ENCODE measurements at regions not wholly inside any gene's neighbourhood (a gene's known extent, or its start where the extent isn't known, plus 50 kb on each side); places are given as distances from the start of the nearest gene placed in this dataset.

DNA sequence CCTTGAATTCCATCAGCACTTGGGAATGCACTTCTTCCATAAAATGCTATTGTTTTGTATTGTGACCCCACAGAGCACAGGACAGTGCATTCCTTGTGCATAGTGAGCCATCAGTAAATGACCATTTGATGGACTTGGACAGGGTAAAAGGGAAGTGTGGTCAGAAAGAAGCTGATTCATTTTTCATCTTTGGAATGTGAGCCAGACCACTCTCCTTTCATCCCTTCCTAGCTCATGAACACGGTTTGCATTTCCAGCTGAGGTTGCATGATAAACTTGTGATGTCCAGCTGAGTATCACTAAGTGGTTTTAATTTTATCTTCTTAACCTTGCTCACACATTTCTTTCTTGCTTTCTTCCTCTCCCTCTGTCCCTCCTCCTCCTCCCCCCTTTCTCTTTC lies 101.3 kb downstream of the NUDT12 start:
- intact Hi-C loops (cut with micrococcal nuclease): no loop called here
- Histone ChIP-seq H3K9me3 (ENCODE audit: control insufficient read depth, insufficient read depth, low read length) (no peaks in the 10 kb centered on the region), H3K36me3 (ENCODE audit: control insufficient read depth, insufficient read depth, low read length) (no peaks in the 10 kb centered on the region), H3K4me1 (ENCODE audit: control insufficient read depth, insufficient read depth, low read length) (no peaks in the 10 kb centered on the region), H3K27me3 (ENCODE audit: control insufficient read depth, insufficient read depth, low read length) (no peaks in the 10 kb centered on the region), H3K4me3 (ENCODE audit: low read length) (no peak overlapping the region), H3K27ac (ENCODE audit: low read length) (no peak overlapping the region)
- Mint-ChIP-seq H3K9me3 (peaks cover 0 to 1% of the 10 kb centered on the region in 2 donors), H3K27ac (no peak overlapping the region), H3K36me3 (no peaks in the 10 kb centered on the region), H3K4me1 (no peaks in the 10 kb centered on the region), H3K27me3 (ENCODE audit: low read depth in 2 of 2) (peaks cover 4 to 16% of the 10 kb centered on the region in 2 donors), H3K4me3 (no peak overlapping the region)
- WGBS (ENCODE audit: insufficient coverage): 0% methylated on average over 1 of the region's 1 CpG
- no peak for DNase-seq
- no peak for ATAC-seq
- TF ChIP-seq, protein P1, sequence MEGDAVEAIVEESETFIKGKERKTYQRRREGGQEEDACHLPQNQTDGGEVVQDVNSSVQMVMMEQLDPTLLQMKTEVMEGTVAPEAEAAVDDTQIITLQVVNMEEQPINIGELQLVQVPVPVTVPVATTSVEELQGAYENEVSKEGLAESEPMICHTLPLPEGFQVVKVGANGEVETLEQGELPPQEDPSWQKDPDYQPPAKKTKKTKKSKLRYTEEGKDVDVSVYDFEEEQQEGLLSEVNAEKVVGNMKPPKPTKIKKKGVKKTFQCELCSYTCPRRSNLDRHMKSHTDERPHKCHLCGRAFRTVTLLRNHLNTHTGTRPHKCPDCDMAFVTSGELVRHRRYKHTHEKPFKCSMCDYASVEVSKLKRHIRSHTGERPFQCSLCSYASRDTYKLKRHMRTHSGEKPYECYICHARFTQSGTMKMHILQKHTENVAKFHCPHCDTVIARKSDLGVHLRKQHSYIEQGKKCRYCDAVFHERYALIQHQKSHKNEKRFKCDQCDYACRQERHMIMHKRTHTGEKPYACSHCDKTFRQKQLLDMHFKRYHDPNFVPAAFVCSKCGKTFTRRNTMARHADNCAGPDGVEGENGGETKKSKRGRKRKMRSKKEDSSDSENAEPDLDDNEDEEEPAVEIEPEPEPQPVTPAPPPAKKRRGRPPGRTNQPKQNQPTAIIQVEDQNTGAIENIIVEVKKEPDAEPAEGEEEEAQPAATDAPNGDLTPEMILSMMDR (IDR thresholded peaks at IDR 0.05): no peak

DNA sequence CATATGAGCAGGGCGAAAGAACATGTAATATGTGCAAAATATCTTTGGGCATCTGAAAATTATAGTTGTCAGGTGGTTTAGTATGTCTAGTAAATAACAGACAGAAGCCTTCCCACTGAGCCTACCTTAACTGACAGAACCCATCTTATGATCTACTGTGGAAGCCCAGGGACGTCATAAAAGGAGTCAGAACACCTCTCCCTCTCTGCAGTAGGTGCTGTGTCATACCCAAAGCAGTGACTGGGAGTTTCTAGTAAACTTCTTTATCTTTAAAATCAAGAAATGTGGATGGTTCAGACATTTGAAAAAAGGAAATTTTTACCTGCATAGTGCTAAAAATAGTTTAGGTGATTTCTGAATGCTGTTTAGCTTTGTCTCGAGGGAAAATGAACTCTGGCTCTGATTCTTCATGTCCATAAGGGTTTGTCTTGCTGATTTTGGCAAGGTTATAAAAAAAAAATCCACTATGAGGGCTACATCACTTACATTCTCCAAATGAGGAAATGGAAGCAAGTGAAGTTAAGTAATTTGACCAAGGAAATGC lies 104.0 kb downstream of the NUDT12 start:
- Histone ChIP-seq H3K27me3 (ENCODE audit: control insufficient read depth, insufficient read depth, low read length) (no peaks in the 10 kb centered on the region), H3K36me3 (ENCODE audit: control insufficient read depth, insufficient read depth, low read length) (no peaks in the 10 kb centered on the region), H3K9me3 (ENCODE audit: control insufficient read depth, insufficient read depth, low read length) (no peaks in the 10 kb centered on the region), H3K27ac (ENCODE audit: low read length) (no peak overlapping the region), H3K4me3 (ENCODE audit: low read length) (no peak overlapping the region), H3K4me1 (ENCODE audit: control insufficient read depth, insufficient read depth, low read length) (no peaks in the 10 kb centered on the region)
- no peak overlapping the region for H3K27ac Mint-ChIP-seq
- WGBS (ENCODE audit: insufficient coverage): 40% methylated on average over 1 of the region's 3 CpGs
- intact Hi-C loops (cut with micrococcal nuclease): no loop called here
- ATAC-seq (no peak), DNase-seq (no peak)
- TF ChIP-seq, protein P1 (IDR thresholded peaks at IDR 0.05): no peak
- H3K9me3 Mint-ChIP-seq: peaks cover 0 to 2% of the 10 kb centered on the region in 2 donors
- no peak overlapping the region for H3K4me3 Mint-ChIP-seq
- H3K4me1 Mint-ChIP-seq: no peaks in the 10 kb centered on the region
- no peaks in the 10 kb centered on the region for H3K36me3 Mint-ChIP-seq
- H3K27me3 Mint-ChIP-seq (ENCODE audit: low read depth in 2 of 2): peaks cover 4 to 12% of the 10 kb centered on the region in 2 donors

DNA sequence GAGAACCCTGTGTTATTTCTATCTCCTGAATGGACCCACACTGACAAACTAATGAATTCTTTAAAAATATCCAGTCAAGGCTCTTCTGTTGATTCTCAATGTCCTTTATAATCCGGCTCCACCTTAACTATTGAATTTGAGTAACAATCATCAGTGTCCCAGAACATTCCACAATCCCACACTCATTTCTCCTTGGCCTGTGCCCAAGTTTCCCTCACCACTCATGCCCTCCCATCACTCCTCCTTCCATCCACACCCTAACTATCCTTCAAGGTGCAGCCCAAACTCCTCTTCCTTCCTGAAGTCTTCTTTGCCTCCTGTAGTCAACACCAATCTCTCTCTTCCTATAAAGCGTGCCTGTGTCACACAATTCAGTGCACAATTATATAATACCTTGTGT lies 106.1 kb downstream of the NUDT12 start:
- H3K4me3 Mint-ChIP-seq: no peak overlapping the region
- H3K4me1 Mint-ChIP-seq: no peaks in the 10 kb centered on the region
- H3K36me3 ChIP-seq (ENCODE audit: control insufficient read depth, insufficient read depth, low read length): no peaks in the 10 kb centered on the region
- no peaks in the 10 kb centered on the region for H3K4me1 ChIP-seq (ENCODE audit: control insufficient read depth, insufficient read depth, low read length)
- no peak overlapping the region for H3K27ac Mint-ChIP-seq
- peaks cover 0 to 2% of the 10 kb centered on the region in 2 donors for H3K9me3 Mint-ChIP-seq
- H3K36me3 Mint-ChIP-seq: no peaks in the 10 kb centered on the region
- DNase-seq: no peak
- WGBS (ENCODE audit: insufficient coverage): 92% methylated on average over 2 of the region's 2 CpGs
- H3K4me3 ChIP-seq (ENCODE audit: low read length): no peak overlapping the region
- H3K27me3 Mint-ChIP-seq (ENCODE audit: low read depth in 2 of 2): peaks cover 4 to 9% of the 10 kb centered on the region in 2 donors
- no peaks in the 10 kb centered on the region for H3K9me3 ChIP-seq (ENCODE audit: control insufficient read depth, insufficient read depth, low read length)
- H3K27me3 ChIP-seq (ENCODE audit: control insufficient read depth, insufficient read depth, low read length): no peaks in the 10 kb centered on the region
- TF ChIP-seq, protein P1 (IDR thresholded peaks at IDR 0.05): no peak
- intact Hi-C loops (cut with micrococcal nuclease): no loop called here
- ATAC-seq: no peak
- no peak overlapping the region for H3K27ac ChIP-seq (ENCODE audit: low read length)

- H3K36me3 Mint-ChIP-seq: no peaks in the 10 kb centered on the region
- ATAC-seq (no peak), DNase-seq (no peak)
- WGBS (ENCODE audit: insufficient coverage): 86% methylated on average over 1 of the region's 2 CpGs
- H3K27ac ChIP-seq (ENCODE audit: low read length): no peak overlapping the region
- no peaks in the 10 kb centered on the region for H3K4me1 ChIP-seq (ENCODE audit: control insufficient read depth, insufficient read depth, low read length)
- H3K27me3 ChIP-seq (ENCODE audit: control insufficient read depth, insufficient read depth, low read length): no peaks in the 10 kb centered on the region
- H3K4me3 Mint-ChIP-seq: no peak overlapping the region
- H3K9me3 ChIP-seq (ENCODE audit: control insufficient read depth, insufficient read depth, low read length): no peaks in the 10 kb centered on the region
- H3K4me3 ChIP-seq (ENCODE audit: low read length): no peak overlapping the region
- TF ChIP-seq, protein P1 (IDR thresholded peaks at IDR 0.05): no peak
- intact Hi-C loops (cut with micrococcal nuclease): no loop called here
- H3K9me3 Mint-ChIP-seq: peaks cover 0 to 2% of the 10 kb centered on the region in 2 donors
- H3K27me3 Mint-ChIP-seq (ENCODE audit: low read depth in 2 of 2): peaks cover 4 to 9% of the 10 kb centered on the region in 2 donors
- H3K36me3 ChIP-seq (ENCODE audit: control insufficient read depth, insufficient read depth, low read length): no peaks in the 10 kb centered on the region
- H3K4me1 Mint-ChIP-seq: no peaks in the 10 kb centered on the region
- no peak overlapping the region for H3K27ac Mint-ChIP-seq
These were observed 106.8 kb downstream of the NUDT12 start for GRCh38 chr5:103455796-103456195.

Measured in natural killer cell (primary cell).